IMR-90 (cell line): ENCODE measurements at regions not wholly inside any gene's neighbourhood (a gene's known extent, or its start where the extent isn't known, plus 50 kb on each side); places are given as distances from the start of the nearest gene placed in this dataset.

Experiments
- ATAC-seq: fragments of 200-7000 bp; cut with Tn5 transposase; 2 replicates; pipeline ENCODE4 v1.9.1; 2020; ENCODE audit warnings: low read depth, mild to moderate bottlenecking, moderate library complexity
- BruUV-seq: library from RNA; stranded (reverse); fragments of 400-500 nt; replicated peaks from 2 replicates; lab custom pipeline; 2021; lab: Mats Ljungman, UMichigan
- CTCF ChIA-PET: fragments of 300-600 bp; formaldehyde crosslinking; extraction: SDS; loops from one replicate; lab custom pipeline; 2021; ENCODE audit warnings: antibody characterized with exemption; lab: Yijun Ruan, JAX
- POLR2A ChIA-PET: fragments of 300-600 bp; sonication (Branson Sonifier 250); formaldehyde crosslinking; loops from one replicate; lab custom pipeline; 2022; ENCODE audit warnings: antibody characterized with exemption; ENCODE audit not compliant: unreplicated experiment; lab: Charles Lee
- DNase-seq: peaks from one replicate; pipeline ENCODE4 v3.0.0; 2013
- H2AFZ ChIP-seq: replicated peaks from 2 replicates; pipeline ENCODE3; 2013; ENCODE audit warnings: low read length, mild to moderate bottlenecking; ENCODE audit not compliant: poor library complexity
- H2AK5ac ChIP-seq: 2 replicates; pipeline ENCODE4 v1.6.1; 2013; ENCODE audit warnings: low read depth, low read length, inconsistent platforms
- H2AK9ac ChIP-seq: replicated peaks from 2 replicates; pipeline ENCODE3; 2013; ENCODE audit warnings: mild to moderate bottlenecking, low read depth, low read length, moderate library complexity; ENCODE audit not compliant: poor library complexity
- H2BK120ac ChIP-seq: 2 replicates; pipeline ENCODE4 v1.6.1; 2013; ENCODE audit warnings: low read depth, low read length, inconsistent platforms
- H2BK15ac ChIP-seq: 3 replicates; pipeline ENCODE4 v1.6.1; 2013; ENCODE audit warnings: low read depth, low read length, inconsistent platforms
- H2BK20ac ChIP-seq: 2 replicates; pipeline ENCODE4 v1.6.1; 2013; ENCODE audit warnings: low read depth, mild to moderate bottlenecking, inconsistent platforms, low read length, moderate library complexity
- H2BK5ac ChIP-seq: 2 replicates; pipeline ENCODE4 v1.6.1; 2013; ENCODE audit warnings: mild to moderate bottlenecking, low read depth, low read length, inconsistent platforms; ENCODE audit not compliant: poor library complexity, severe bottlenecking
- H3K14ac ChIP-seq: replicated peaks from 2 replicates; pipeline ENCODE4 v1.6.1; 2013; ENCODE audit warnings: low read depth, low read length, inconsistent platforms
- H3K18ac ChIP-seq: 2 replicates; pipeline ENCODE4 v1.6.1; 2013; ENCODE audit warnings: low read depth, low read length, control low read depth
- H3K23ac ChIP-seq: 2 replicates; pipeline ENCODE4 v1.6.1; 2013; ENCODE audit warnings: low read depth, low read length, inconsistent platforms
- H3K27ac ChIP-seq: 2 replicates; pipeline ENCODE4 v1.5.1; 2013; ENCODE audit warnings: mild to moderate bottlenecking, control low read depth, low read length; ENCODE audit not compliant: insufficient read depth
- H3K27me3 ChIP-seq: 2 replicates; pipeline ENCODE4 v1.6.1; 2013; ENCODE audit warnings: low read length; ENCODE audit not compliant: control insufficient read depth, insufficient read depth
- H3K36me3 ChIP-seq: 2 replicates; pipeline ENCODE4 v1.6.1; 2013; ENCODE audit warnings: low read length, mixed read lengths; ENCODE audit not compliant: control insufficient read depth, insufficient read depth
- H3K4ac ChIP-seq: 2 replicates; pipeline ENCODE4 v1.6.1; 2013; ENCODE audit warnings: low read depth, low read length, inconsistent platforms
- H3K4me1 ChIP-seq: 2 replicates; pipeline ENCODE4 v1.6.1; 2013; ENCODE audit warnings: low read length, mixed read lengths; ENCODE audit not compliant: control insufficient read depth, insufficient read depth
- H3K4me2 ChIP-seq: 2 replicates; pipeline ENCODE4 v1.6.1; 2013; ENCODE audit warnings: low read depth, mild to moderate bottlenecking, control low read depth, low read length, moderate library complexity
- H3K4me3 ChIP-seq: 2 replicates; pipeline ENCODE4 v1.5.1; 2013; ENCODE audit warnings: low read depth, mild to moderate bottlenecking, control low read depth, low read length, moderate library complexity; ENCODE audit not compliant: insufficient read depth
- H3K56ac ChIP-seq: 2 replicates; pipeline ENCODE4 v1.6.1; 2013; ENCODE audit warnings: low read length, inconsistent platforms; ENCODE audit not compliant: insufficient read depth; ENCODE audit errors: extremely low read depth
- H3K79me1 ChIP-seq, 2 experiments: 2 replicates each; pipeline ENCODE4 v1.6.1; 2013; ENCODE audit warnings: low read length in 2 of 2, inconsistent platforms in 1 of 2, low read depth in 1 of 2
- H3K9ac ChIP-seq: 2 replicates; pipeline ENCODE4 v1.6.1; 2013; ENCODE audit warnings: low read depth, low read length, control low read depth
- H3K9me1 ChIP-seq: 2 replicates; pipeline ENCODE4 v1.6.1; 2013; ENCODE audit warnings: low read length, inconsistent platforms; ENCODE audit not compliant: insufficient read depth
- H3K9me3 ChIP-seq: 2 replicates; pipeline ENCODE4 v1.6.1; 2013; ENCODE audit warnings: low read length; ENCODE audit not compliant: control insufficient read depth, insufficient read depth
- H4K20me1 ChIP-seq: 2 replicates; pipeline ENCODE4 v1.6.1; 2013; ENCODE audit warnings: low read length, inconsistent platforms; ENCODE audit not compliant: insufficient read depth
- H4K5ac ChIP-seq: 2 replicates; pipeline ENCODE4 v1.6.1; 2013; ENCODE audit warnings: mild to moderate bottlenecking, low read depth, low read length, control low read depth
- H4K8ac ChIP-seq, 2 experiments: 2 replicates each; pipeline ENCODE4 v1.6.1; 2013; ENCODE audit warnings: low read depth in 2 of 2, low read length in 2 of 2, control low read depth in 1 of 2, inconsistent platforms in 1 of 2
- H4K91ac ChIP-seq: 2 replicates; pipeline ENCODE4 v1.6.1; 2013; ENCODE audit warnings: low read depth, low read length, inconsistent platforms; ENCODE audit not compliant: insufficient read depth
- CEBPB ChIP-seq: IDR thresholded peaks from 2 replicates; pipeline ENCODE4 v1.6.1; 2012; ENCODE audit warnings: low read depth, low read length, improper control_type of control experiment
- CHD1 ChIP-seq: IDR thresholded peaks from 2 replicates; pipeline ENCODE4 v1.6.1; 2012; ENCODE audit warnings: low read depth, low read length, improper control_type of control experiment
- FOS ChIP-seq: fragments of 150-350 bp; IDR thresholded peaks from 2 replicates; pipeline ENCODE4 v1.6.1; 2016; ENCODE audit warnings: low read depth, low read length
- MAFK ChIP-seq: IDR thresholded peaks from 2 replicates; pipeline ENCODE4 v1.6.1; 2012; ENCODE audit warnings: low read depth, low read length, improper control_type of control experiment
- MAZ ChIP-seq: IDR thresholded peaks from 2 replicates; pipeline ENCODE4 v1.6.1; 2012; ENCODE audit warnings: low read depth, mild to moderate bottlenecking, low read length, improper control_type of control experiment, moderate library complexity, borderline replicate concordance
- MXI1 ChIP-seq: IDR thresholded peaks from 2 replicates; pipeline ENCODE4 v1.6.1; 2012; ENCODE audit warnings: low read depth, mild to moderate bottlenecking, low read length, moderate library complexity, borderline replicate concordance
- NFE2L2 ChIP-seq: fragments of 150-350 bp; IDR thresholded peaks from 2 replicates; pipeline ENCODE4 v1.6.1; 2016; ENCODE audit warnings: low read depth, mild to moderate bottlenecking, low read length
- RFX5 ChIP-seq: IDR thresholded peaks from 2 replicates; pipeline ENCODE4 v1.8.0; 2012; ENCODE audit warnings: low read depth, mild to moderate bottlenecking, low read length, moderate library complexity
- SMC3 ChIP-seq: fragments of 150-350 bp; IDR thresholded peaks from 2 replicates; pipeline ENCODE4 v1.6.1; 2016; ENCODE audit warnings: low read depth, mild to moderate bottlenecking, antibody characterized with exemption, low read length, moderate library complexity
- dilution Hi-C: fragments of 300-500 bp; cut with HindIII; formaldehyde crosslinking; loops from one replicate; pipeline ENCODE4 v1.14.3; 2018; ENCODE audit warnings: low sequenced_read_pairs; ENCODE audit not compliant: unreplicated experiment
- in situ Hi-C: fragments of 300-500 bp; cut with MboI; formaldehyde crosslinking; loops from 3 replicates; pipeline ENCODE4 v1.14.3; 2019; ENCODE audit warnings: low sequenced_read_pairs, inconsistent platforms, mixed read lengths
- intact Hi-C: fragments of 100-400 bp; cut with micrococcal nuclease; formaldehyde crosslinking; loops from 2 replicates; pipeline ENCODE4 v1.10.0; 2022
- TF ChIP-seq, protein P1 (sequence below): fragments of 150-350 bp; IDR thresholded peaks from 2 replicates; pipeline ENCODE4 v1.6.1; 2017; ENCODE audit warnings: mild to moderate bottlenecking, antibody characterized with exemption, low read length, low read depth

DNA sequence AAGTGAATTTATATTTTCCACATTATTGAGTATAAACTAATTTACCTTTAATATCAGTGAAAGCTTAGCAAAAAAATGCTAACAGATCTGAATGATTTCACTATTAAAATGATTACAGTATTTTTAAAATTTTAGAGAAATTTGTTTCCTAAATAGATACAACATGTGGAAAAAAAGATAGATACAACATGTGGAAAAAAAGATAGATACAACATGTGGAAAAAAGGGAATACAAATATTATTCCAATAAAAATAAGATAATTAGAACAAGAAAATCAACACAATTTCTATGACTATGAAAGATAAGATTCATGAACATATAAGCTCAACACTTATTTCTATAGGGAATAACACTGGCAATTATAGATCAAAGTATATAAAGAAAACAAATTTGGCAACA lies 865.9 kb upstream of the VRK2 start:
- ATAC-seq = no peak
- 0 out of 2 replicates have a peak, but pooled peaks cover 2% of the 10 kb centered on the region for H3K9me3 ChIP-seq
- CTCF ChIA-PET = no interaction called here
- no peak overlapping the region for H3K56ac ChIP-seq
- H3K4me3 ChIP-seq = no peak overlapping the region
- no peak overlapping the region for H4K5ac ChIP-seq
- no peak overlapping the region for H3K14ac ChIP-seq
- no peaks in the 10 kb centered on the region for H4K20me1 ChIP-seq
- no peaks in the 10 kb centered on the region for H3K79me1 ChIP-seq
- no peaks in the 10 kb centered on the region for H3K4me1 ChIP-seq
- H3K36me3 ChIP-seq = no peaks in the 10 kb centered on the region
- H2BK120ac ChIP-seq = no peak overlapping the region
- H3K4me2 ChIP-seq = no peak overlapping the region
- H3K9ac ChIP-seq = no peak overlapping the region
- no peaks in the 10 kb centered on the region for H3K27me3 ChIP-seq
- POLR2A ChIA-PET = no interaction called here
- H2BK5ac ChIP-seq = no peak overlapping the region
- H2BK15ac ChIP-seq = no peak overlapping the region
- in situ Hi-C loops (no loop called here), intact Hi-C loops (loop anchor here (10.0 kb wide), 2 partner anchors 64 to 1636 kb away; no protein-coding TSS in a partner anchor), dilution Hi-C loops (no loop called here)
- BruUV-seq = no TSS peak
- no peak overlapping the region for H3K4ac ChIP-seq
- H2BK20ac ChIP-seq = no peak overlapping the region
- no peak overlapping the region for H3K23ac ChIP-seq
- DNase-seq = no peak
- no peak overlapping the region for H3K27ac ChIP-seq
- H2AK9ac ChIP-seq = no peak overlapping the region
- no peak overlapping the region for H2AFZ ChIP-seq
- H3K9me1 ChIP-seq = no peaks in the 10 kb centered on the region
- no peak overlapping the region for H4K91ac ChIP-seq
- no peak overlapping the region for H2AK5ac ChIP-seq
- no peak overlapping the region for H3K18ac ChIP-seq
- TF ChIP-seq NFE2L2 (no peak), MAFK (no peak), CEBPB (no peak), MXI1 (no peak), FOS (no peak), SMC3 (no peak), RFX5 (no peak), CHD1 (no peak), MAZ (no peak)
- TF ChIP-seq, protein P1, sequence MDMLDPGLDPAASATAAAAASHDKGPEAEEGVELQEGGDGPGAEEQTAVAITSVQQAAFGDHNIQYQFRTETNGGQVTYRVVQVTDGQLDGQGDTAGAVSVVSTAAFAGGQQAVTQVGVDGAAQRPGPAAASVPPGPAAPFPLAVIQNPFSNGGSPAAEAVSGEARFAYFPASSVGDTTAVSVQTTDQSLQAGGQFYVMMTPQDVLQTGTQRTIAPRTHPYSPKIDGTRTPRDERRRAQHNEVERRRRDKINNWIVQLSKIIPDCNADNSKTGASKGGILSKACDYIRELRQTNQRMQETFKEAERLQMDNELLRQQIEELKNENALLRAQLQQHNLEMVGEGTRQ = no peak
- H4K8ac ChIP-seq = no peak overlapping the region
